ENCODE measurements at regions not wholly inside any gene's neighbourhood (a gene's known extent, or its start where the extent isn't known, plus 50 kb on each side); places are given as distances from the start of the nearest gene placed in this dataset.

- no peaks in the 10 kb centered on the region for H3K36me3 Mint-ChIP-seq (ENCODE audit: low read depth)
- H3K4me1 Mint-ChIP-seq (ENCODE audit: low read depth): no peaks in the 10 kb centered on the region
- H3K4me3 Mint-ChIP-seq: no peak overlapping the region
- no peak overlapping the region for H3K27ac Mint-ChIP-seq
- H3K9me3 Mint-ChIP-seq: no peaks in the 10 kb centered on the region
- CTCF ChIA-PET: no interaction called here
- intact Hi-C loops (cut with micrococcal nuclease): no loop called here
- peaks cover 2% of the 10 kb centered on the region for H3K27me3 Mint-ChIP-seq (ENCODE audit: low read depth)
- DNase-seq: no peak
Observed at GRCh38 chr20:10861619-10862018, 187.8 kb upstream of the JAG1 start.

GRCh38 chr20:10863337-10864060, 189.7 kb upstream of the JAG1 start:
- no peaks in the 10 kb centered on the region for H3K4me1 Mint-ChIP-seq (ENCODE audit: low read depth)
- CTCF ChIA-PET: no interaction called here
- H3K27ac Mint-ChIP-seq: no peak overlapping the region
- no peaks in the 10 kb centered on the region for H3K27me3 Mint-ChIP-seq (ENCODE audit: low read depth)
- DNase-seq: no peak
- H3K36me3 Mint-ChIP-seq (ENCODE audit: low read depth): no peaks in the 10 kb centered on the region
- intact Hi-C loops (cut with micrococcal nuclease): no loop called here
- no peak overlapping the region for H3K4me3 Mint-ChIP-seq
- no peaks in the 10 kb centered on the region for H3K9me3 Mint-ChIP-seq

- H3K36me3 Mint-ChIP-seq (ENCODE audit: low read depth): no peaks in the 10 kb centered on the region
- H3K27ac Mint-ChIP-seq: no peak overlapping the region
- H3K27me3 Mint-ChIP-seq (ENCODE audit: low read depth): no peaks in the 10 kb centered on the region
- no peak for DNase-seq
- H3K4me3 Mint-ChIP-seq: no peak overlapping the region
- intact Hi-C loops (cut with micrococcal nuclease): no loop called here
- H3K9me3 Mint-ChIP-seq: no peaks in the 10 kb centered on the region
- CTCF ChIA-PET: no interaction called here
- no peaks in the 10 kb centered on the region for H3K4me1 Mint-ChIP-seq (ENCODE audit: low read depth)
Observed at GRCh38 chr20:10864076-10864672, 190.4 kb upstream of the JAG1 start.

- Mint-ChIP-seq H3K27me3 (ENCODE audit: low read depth) (no peaks in the 10 kb centered on the region), H3K9me3 (no peaks in the 10 kb centered on the region), H3K36me3 (ENCODE audit: low read depth) (no peaks in the 10 kb centered on the region), H3K4me1 (ENCODE audit: low read depth) (no peaks in the 10 kb centered on the region), H3K27ac (no peak overlapping the region), H3K4me3 (no peak overlapping the region)
- CTCF ChIA-PET: no interaction called here
- intact Hi-C loops (cut with micrococcal nuclease): no loop called here
- DNase-seq: no peak
Observed at GRCh38 chr20:10868299-10868698, 194.5 kb upstream of the JAG1 start.

- CTCF ChIA-PET: interaction anchor here (0.7 kb wide), 1 partner anchor 923 kb away, joined by 3 read pairs; no protein-coding TSS in a partner anchor
- Mint-ChIP-seq H3K27me3 (ENCODE audit: low read depth) (no peaks in the 10 kb centered on the region), H3K9me3 (peaks cover 4% of the 10 kb centered on the region), H3K36me3 (ENCODE audit: low read depth) (no peaks in the 10 kb centered on the region), H3K4me3 (no peak overlapping the region), H3K4me1 (ENCODE audit: low read depth) (no peaks in the 10 kb centered on the region), H3K27ac (no peak overlapping the region)
- intact Hi-C loops (cut with micrococcal nuclease): no loop called here
- DNase-seq: no peak
Observed at GRCh38 chr20:10873026-10873425, 199.2 kb upstream of the JAG1 start.

GRCh38 chr20:10875653-10876052, 201.9 kb upstream of the JAG1 start:
- intact Hi-C loops (cut with micrococcal nuclease): no loop called here
- H3K36me3 Mint-ChIP-seq (ENCODE audit: low read depth): no peaks in the 10 kb centered on the region
- H3K9me3 Mint-ChIP-seq: peaks cover 4% of the 10 kb centered on the region
- CTCF ChIA-PET: interaction anchor here (0.9 kb wide), 1 partner anchor 20 kb away, joined by 3 read pairs; no protein-coding TSS in a partner anchor
- no peaks in the 10 kb centered on the region for H3K4me1 Mint-ChIP-seq (ENCODE audit: low read depth)
- H3K4me3 Mint-ChIP-seq: no peak overlapping the region
- H3K27ac Mint-ChIP-seq: no peak overlapping the region
- DNase-seq: no peak
- no peaks in the 10 kb centered on the region for H3K27me3 Mint-ChIP-seq (ENCODE audit: low read depth)

- H3K27me3 Mint-ChIP-seq (ENCODE audit: low read depth): no peaks in the 10 kb centered on the region
- no peak for DNase-seq
- CTCF ChIA-PET: no interaction called here
- H3K4me3 Mint-ChIP-seq: no peak overlapping the region
- H3K27ac Mint-ChIP-seq: no peak overlapping the region
- intact Hi-C loops (cut with micrococcal nuclease): no loop called here
- no peaks in the 10 kb centered on the region for H3K36me3 Mint-ChIP-seq (ENCODE audit: low read depth)
- no peaks in the 10 kb centered on the region for H3K4me1 Mint-ChIP-seq (ENCODE audit: low read depth)
- H3K9me3 Mint-ChIP-seq: peaks cover 4% of the 10 kb centered on the region
Observed at GRCh38 chr20:10876558-10876957, 202.8 kb upstream of the JAG1 start.

- Mint-ChIP-seq H3K9me3 (peaks cover 4% of the 10 kb centered on the region), H3K36me3 (ENCODE audit: low read depth) (no peaks in the 10 kb centered on the region), H3K27me3 (ENCODE audit: low read depth) (no peaks in the 10 kb centered on the region), H3K4me1 (ENCODE audit: low read depth) (no peaks in the 10 kb centered on the region), H3K27ac (no peak overlapping the region), H3K4me3 (no peak overlapping the region)
- CTCF ChIA-PET: no interaction called here
- DNase-seq: no peak
- intact Hi-C loops (cut with micrococcal nuclease): no loop called here
Observed at GRCh38 chr20:10877342-10877741, 203.5 kb upstream of the JAG1 start.

- no peak overlapping the region for H3K4me3 Mint-ChIP-seq
- no peaks in the 10 kb centered on the region for H3K27me3 Mint-ChIP-seq (ENCODE audit: low read depth)
- H3K9me3 Mint-ChIP-seq: no peaks in the 10 kb centered on the region
- no peaks in the 10 kb centered on the region for H3K36me3 Mint-ChIP-seq (ENCODE audit: low read depth)
- H3K27ac Mint-ChIP-seq: no peak overlapping the region
- H3K4me1 Mint-ChIP-seq (ENCODE audit: low read depth): no peaks in the 10 kb centered on the region
- no peak for DNase-seq
- CTCF ChIA-PET: no interaction called here
- intact Hi-C loops (cut with micrococcal nuclease): no loop called here
Observed at GRCh38 chr20:10883166-10883565, 209.4 kb upstream of the JAG1 start.

- H3K27ac Mint-ChIP-seq: no peak overlapping the region
- intact Hi-C loops (cut with micrococcal nuclease): no loop called here
- no peaks in the 10 kb centered on the region for H3K36me3 Mint-ChIP-seq (ENCODE audit: low read depth)
- DNase-seq: no peak
- H3K9me3 Mint-ChIP-seq: peaks cover 10% of the 10 kb centered on the region
- no peak overlapping the region for H3K4me3 Mint-ChIP-seq
- H3K27me3 Mint-ChIP-seq (ENCODE audit: low read depth): peaks cover 2% of the 10 kb centered on the region
- H3K4me1 Mint-ChIP-seq (ENCODE audit: low read depth): no peaks in the 10 kb centered on the region
- CTCF ChIA-PET: no interaction called here
Observed at GRCh38 chr20:10893321-10893720, 219.5 kb upstream of the JAG1 start.

- no peak overlapping the region for H3K27ac Mint-ChIP-seq
- intact Hi-C loops (cut with micrococcal nuclease): no loop called here
- no peak for DNase-seq
- no peaks in the 10 kb centered on the region for H3K4me1 Mint-ChIP-seq (ENCODE audit: low read depth)
- CTCF ChIA-PET: no interaction called here
- H3K4me3 Mint-ChIP-seq: no peak overlapping the region
- H3K9me3 Mint-ChIP-seq: peaks cover 6% of the 10 kb centered on the region
- H3K36me3 Mint-ChIP-seq (ENCODE audit: low read depth): no peaks in the 10 kb centered on the region
- peaks cover 3% of the 10 kb centered on the region for H3K27me3 Mint-ChIP-seq (ENCODE audit: low read depth)
Observed at GRCh38 chr20:10897336-10897735, 223.5 kb upstream of the JAG1 start.

- peaks cover 4% of the 10 kb centered on the region for H3K27me3 Mint-ChIP-seq (ENCODE audit: low read depth)
- peaks cover 6% of the 10 kb centered on the region for H3K9me3 Mint-ChIP-seq
- no peak for DNase-seq
- H3K36me3 Mint-ChIP-seq (ENCODE audit: low read depth): no peaks in the 10 kb centered on the region
- no peak overlapping the region for H3K4me3 Mint-ChIP-seq
- intact Hi-C loops (cut with micrococcal nuclease): no loop called here
- no peak overlapping the region for H3K27ac Mint-ChIP-seq
- H3K4me1 Mint-ChIP-seq (ENCODE audit: low read depth): no peaks in the 10 kb centered on the region
- CTCF ChIA-PET: no interaction called here
Observed at GRCh38 chr20:10898552-10898951, 224.8 kb upstream of the JAG1 start.

- CTCF ChIA-PET: interaction anchor here (1.1 kb wide), 1 partner anchor 29 kb away, joined by 4 read pairs; no protein-coding TSS in a partner anchor
- H3K9me3 Mint-ChIP-seq: no peaks in the 10 kb centered on the region
Observed at GRCh38 chr20:10902174-10902573, 228.4 kb upstream of the JAG1 start.

More at GRCh38 chr20:10902174-10902573, 228.4 kb upstream of the JAG1 start:
- DNase-seq: no peak
- no peak overlapping the region for H3K4me3 Mint-ChIP-seq
- H3K27me3 Mint-ChIP-seq (ENCODE audit: low read depth): peaks cover 2% of the 10 kb centered on the region
- H3K36me3 Mint-ChIP-seq (ENCODE audit: low read depth): no peaks in the 10 kb centered on the region
- H3K27ac Mint-ChIP-seq: no peak overlapping the region
- no peaks in the 10 kb centered on the region for H3K4me1 Mint-ChIP-seq (ENCODE audit: low read depth)
- intact Hi-C loops (cut with micrococcal nuclease): no loop called here

Measured in activated naive CD4-positive, alpha-beta T cell treated with anti-CD3 and anti-CD28 coated beads for 36 hours (primary cell).